ENCODE measurements at regions not wholly inside any gene's neighbourhood (a gene's known extent, or its start where the extent isn't known, plus 50 kb on each side); places are given as distances from the start of the nearest gene placed in this dataset.

DNA sequence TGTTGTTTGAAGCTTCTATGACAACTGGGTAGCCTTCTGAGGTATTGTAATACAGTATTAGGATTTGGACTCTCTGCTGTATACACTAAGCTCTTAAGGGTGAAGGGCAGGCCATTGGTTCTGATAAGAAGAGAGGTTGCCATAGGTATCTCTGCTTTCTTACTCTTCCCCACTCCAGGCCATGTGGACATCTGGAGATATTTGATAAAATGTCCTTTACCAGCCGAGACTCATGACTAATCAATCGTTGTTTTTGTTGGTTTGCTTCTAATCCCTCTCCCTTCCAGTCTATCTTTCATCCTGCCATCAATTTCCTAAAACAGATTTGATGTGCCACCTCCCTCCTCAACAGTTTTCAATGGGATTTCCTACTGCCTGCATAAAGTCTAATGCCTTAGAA lies 64.6 kb upstream of the WDR26 start:
- TF ChIP-seq, protein P1, sequence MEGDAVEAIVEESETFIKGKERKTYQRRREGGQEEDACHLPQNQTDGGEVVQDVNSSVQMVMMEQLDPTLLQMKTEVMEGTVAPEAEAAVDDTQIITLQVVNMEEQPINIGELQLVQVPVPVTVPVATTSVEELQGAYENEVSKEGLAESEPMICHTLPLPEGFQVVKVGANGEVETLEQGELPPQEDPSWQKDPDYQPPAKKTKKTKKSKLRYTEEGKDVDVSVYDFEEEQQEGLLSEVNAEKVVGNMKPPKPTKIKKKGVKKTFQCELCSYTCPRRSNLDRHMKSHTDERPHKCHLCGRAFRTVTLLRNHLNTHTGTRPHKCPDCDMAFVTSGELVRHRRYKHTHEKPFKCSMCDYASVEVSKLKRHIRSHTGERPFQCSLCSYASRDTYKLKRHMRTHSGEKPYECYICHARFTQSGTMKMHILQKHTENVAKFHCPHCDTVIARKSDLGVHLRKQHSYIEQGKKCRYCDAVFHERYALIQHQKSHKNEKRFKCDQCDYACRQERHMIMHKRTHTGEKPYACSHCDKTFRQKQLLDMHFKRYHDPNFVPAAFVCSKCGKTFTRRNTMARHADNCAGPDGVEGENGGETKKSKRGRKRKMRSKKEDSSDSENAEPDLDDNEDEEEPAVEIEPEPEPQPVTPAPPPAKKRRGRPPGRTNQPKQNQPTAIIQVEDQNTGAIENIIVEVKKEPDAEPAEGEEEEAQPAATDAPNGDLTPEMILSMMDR (conservative IDR thresholded peaks at IDR 0.05): no peak
- H3K27me3 Mint-ChIP-seq (ENCODE audit: insufficient read depth): no peaks in the 10 kb centered on the region
- H3K9me3 ChIP-seq (ENCODE audit: control insufficient read depth, low read length): peaks cover 13% of the 10 kb centered on the region
- H3K27me3 ChIP-seq (ENCODE audit: control insufficient read depth, insufficient read depth, low read length, poor library complexity, severe bottlenecking): no peaks in the 10 kb centered on the region
- H3K4me3 Mint-ChIP-seq: no peak overlapping the region
- H3K27ac ChIP-seq (ENCODE audit: low read depth, low read length): no peak overlapping the region
- H3K9ac ChIP-seq (ENCODE audit: extremely low read depth, low read length, poor library complexity, severe bottlenecking): no peak overlapping the region
- H3K4me3 ChIP-seq (ENCODE audit: low read length): no peak overlapping the region
- no peaks in the 10 kb centered on the region for H3K36me3 Mint-ChIP-seq (ENCODE audit: low read depth)
- H3K4me1 ChIP-seq (ENCODE audit: control insufficient read depth, insufficient read depth, low read length): peaks cover 4% of the 10 kb centered on the region
- H3K36me3 ChIP-seq (ENCODE audit: control insufficient read depth, insufficient read depth, low read length): no peaks in the 10 kb centered on the region
- DNase-seq: no peak
- peaks cover 11% of the 10 kb centered on the region for H3K9me3 Mint-ChIP-seq
- H3K4me1 Mint-ChIP-seq: peaks cover 49% of the 10 kb centered on the region
- H3K27ac Mint-ChIP-seq: peak overlapping the region; percentile 67
- 69 to 73% methylated on average over 2 of the region's 2 CpGs for WGBS, 2 experiments (ENCODE audit: insufficient coverage in 1 of 2, insufficient read length in 1 of 2)

DNA sequence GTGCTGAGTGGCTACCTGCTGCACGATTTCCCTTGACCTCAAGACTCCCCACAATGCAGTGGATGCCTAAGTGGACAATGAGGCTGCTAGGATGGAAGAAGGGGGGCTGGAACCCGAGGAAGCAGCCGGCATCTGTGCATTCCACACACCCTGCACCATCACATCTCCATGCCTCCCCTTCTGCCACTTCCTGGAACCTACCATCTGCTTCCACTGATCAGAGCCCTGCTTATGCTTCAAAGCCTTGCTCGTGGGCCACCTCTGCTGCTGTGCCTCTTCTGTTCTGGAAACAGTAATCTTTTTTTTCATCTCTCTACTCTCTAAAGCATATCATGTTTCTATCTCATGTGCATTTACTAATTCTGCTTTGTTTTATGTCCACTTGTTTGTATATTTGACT lies 66.2 kb upstream of the WDR26 start:
- Mint-ChIP-seq H3K4me3 (no peak overlapping the region), H3K4me1 (peaks cover 46% of the 10 kb centered on the region), H3K9me3 (peaks cover 11% of the 10 kb centered on the region), H3K36me3 (ENCODE audit: low read depth) (no peaks in the 10 kb centered on the region), H3K27me3 (ENCODE audit: insufficient read depth) (no peaks in the 10 kb centered on the region), H3K27ac (no peak overlapping the region)
- Histone ChIP-seq H3K4me3 (ENCODE audit: low read length) (no peak overlapping the region), H3K27ac (ENCODE audit: low read depth, low read length) (no peak overlapping the region), H3K9me3 (ENCODE audit: control insufficient read depth, low read length) (peaks cover 13% of the 10 kb centered on the region), H3K36me3 (ENCODE audit: control insufficient read depth, insufficient read depth, low read length) (no peaks in the 10 kb centered on the region), H3K27me3 (ENCODE audit: control insufficient read depth, insufficient read depth, low read length, poor library complexity, severe bottlenecking) (no peaks in the 10 kb centered on the region), H3K4me1 (ENCODE audit: control insufficient read depth, insufficient read depth, low read length) (peaks cover 4% of the 10 kb centered on the region), H3K9ac (ENCODE audit: extremely low read depth, low read length, poor library complexity, severe bottlenecking) (no peak overlapping the region)
- no peak for DNase-seq
- WGBS, 2 experiments (ENCODE audit: insufficient coverage in 1 of 2, insufficient read length in 1 of 2): 58 to 92% methylated on average over 3 to 4 of the region's 4 CpGs
- TF ChIP-seq, protein P1 (conservative IDR thresholded peaks at IDR 0.05): no peak

DNA sequence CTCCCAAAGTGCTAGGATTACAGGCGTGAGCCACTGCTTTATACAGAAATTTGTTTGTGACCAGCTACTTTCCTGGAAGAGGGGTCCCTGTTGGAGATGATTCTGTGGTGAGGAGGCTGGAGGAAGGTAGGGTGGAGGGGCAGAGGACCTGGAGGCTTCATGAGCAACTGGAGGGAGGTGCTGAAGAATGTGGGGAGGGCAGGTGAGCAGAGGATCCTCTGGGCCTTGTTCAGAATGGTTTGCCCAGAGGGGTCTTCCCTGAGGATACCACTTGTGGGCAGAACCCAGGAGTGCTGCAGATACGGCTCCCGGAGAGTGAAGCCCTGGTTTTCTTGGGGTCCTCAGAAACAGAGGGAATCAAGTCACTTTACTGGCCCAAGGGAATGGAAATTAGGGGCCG lies 67.2 kb upstream of the WDR26 start:
- TF ChIP-seq, protein P1 (conservative IDR thresholded peaks at IDR 0.05): no peak
- no peak overlapping the region for H3K27ac ChIP-seq (ENCODE audit: low read depth, low read length)
- peaks cover 8% of the 10 kb centered on the region for H3K9me3 ChIP-seq (ENCODE audit: control insufficient read depth, low read length)
- 94 to 100% methylated on average over 2 to 4 of the region's 4 CpGs for WGBS, 2 experiments (ENCODE audit: insufficient coverage in 1 of 2, insufficient read length in 1 of 2)
- no peaks in the 10 kb centered on the region for H3K36me3 ChIP-seq (ENCODE audit: control insufficient read depth, insufficient read depth, low read length)
- peaks cover 54% of the 10 kb centered on the region for H3K4me1 Mint-ChIP-seq
- no peaks in the 10 kb centered on the region for H3K27me3 Mint-ChIP-seq (ENCODE audit: insufficient read depth)
- DNase-seq: no peak
- no peak overlapping the region for H3K4me3 ChIP-seq (ENCODE audit: low read length)
- peaks cover 4% of the 10 kb centered on the region for H3K4me1 ChIP-seq (ENCODE audit: control insufficient read depth, insufficient read depth, low read length)
- H3K4me3 Mint-ChIP-seq: no peak overlapping the region
- no peaks in the 10 kb centered on the region for H3K27me3 ChIP-seq (ENCODE audit: control insufficient read depth, insufficient read depth, low read length, poor library complexity, severe bottlenecking)
- H3K9ac ChIP-seq (ENCODE audit: extremely low read depth, low read length, poor library complexity, severe bottlenecking): no peak overlapping the region
- peaks cover 3% of the 10 kb centered on the region for H3K9me3 Mint-ChIP-seq
- no peaks in the 10 kb centered on the region for H3K36me3 Mint-ChIP-seq (ENCODE audit: low read depth)
- H3K27ac Mint-ChIP-seq: peak overlapping the region; percentile 79
